Endothelial cell (in vitro differentiated cells): ENCODE measurements at regions not wholly inside any gene's neighbourhood (a gene's known extent, or its start where the extent isn't known, plus 50 kb on each side); places are given as distances from the start of the nearest gene placed in this dataset.

Experiments
- DNase-seq: peaks from one replicate; pipeline ENCODE4 v3.0.0; 2021; ENCODE audit warnings: low spot score
- H3K27ac Mint-ChIP-seq: one replicate; pipeline ENCODE4 v1.8.0; 2021; ENCODE audit warnings: mixed read lengths, inconsistent platforms; ENCODE audit not compliant: unreplicated experiment
- H3K27me3 Mint-ChIP-seq: one replicate; pipeline ENCODE4 v1.8.0; 2021; ENCODE audit warnings: mild to moderate bottlenecking, moderate library complexity, mixed read lengths, inconsistent platforms; ENCODE audit not compliant: unreplicated experiment
- H3K36me3 Mint-ChIP-seq: one replicate; pipeline ENCODE4 v1.8.0; 2021; ENCODE audit warnings: mild to moderate bottlenecking, low read depth, mixed read lengths, inconsistent platforms; ENCODE audit not compliant: unreplicated experiment
- H3K4me1 Mint-ChIP-seq: one replicate; pipeline ENCODE4 v1.8.0; 2021; ENCODE audit warnings: mild to moderate bottlenecking, mixed read lengths, inconsistent platforms; ENCODE audit not compliant: unreplicated experiment
- H3K4me3 Mint-ChIP-seq: one replicate; pipeline ENCODE4 v1.8.0; 2021; ENCODE audit warnings: mild to moderate bottlenecking, mixed read lengths, inconsistent platforms; ENCODE audit not compliant: unreplicated experiment
- H3K9me3 Mint-ChIP-seq: one replicate; pipeline ENCODE4 v1.8.0; 2021; ENCODE audit warnings: mixed read lengths, inconsistent platforms; ENCODE audit not compliant: unreplicated experiment
- TF ChIP-seq, protein P1 (sequence below): fragments of 200-600 bp; sonication (generic); IDR thresholded peaks from one replicate; pipeline ENCODE4 v1.5.0; 2021; ENCODE audit warnings: antibody characterized with exemption; ENCODE audit not compliant: unreplicated experiment

DNA sequence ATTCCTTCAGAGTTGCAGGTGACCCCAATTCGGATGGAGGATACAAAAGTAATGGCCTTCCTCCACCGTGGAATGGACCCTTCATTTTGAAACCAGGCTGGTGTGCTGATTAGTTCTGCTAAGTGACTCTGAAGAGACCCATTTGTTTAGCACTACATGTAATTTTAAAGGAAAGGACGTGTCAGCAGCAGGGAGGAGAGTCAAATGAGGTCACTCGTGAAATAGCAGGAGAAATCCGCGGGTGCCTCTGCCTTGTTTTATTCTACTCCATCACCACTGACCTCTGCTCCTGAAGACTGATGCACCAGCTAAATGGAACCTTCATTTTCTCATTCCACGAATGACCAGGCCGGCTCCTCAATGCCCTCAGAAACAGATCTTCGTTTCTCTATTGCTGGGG, 589.2 kb downstream of the CDH11 start:
- no peak overlapping the region for H3K27ac Mint-ChIP-seq
- H3K36me3 Mint-ChIP-seq: no peaks in the 10 kb centered on the region
- DNase-seq: no peak
- TF ChIP-seq, protein P1, sequence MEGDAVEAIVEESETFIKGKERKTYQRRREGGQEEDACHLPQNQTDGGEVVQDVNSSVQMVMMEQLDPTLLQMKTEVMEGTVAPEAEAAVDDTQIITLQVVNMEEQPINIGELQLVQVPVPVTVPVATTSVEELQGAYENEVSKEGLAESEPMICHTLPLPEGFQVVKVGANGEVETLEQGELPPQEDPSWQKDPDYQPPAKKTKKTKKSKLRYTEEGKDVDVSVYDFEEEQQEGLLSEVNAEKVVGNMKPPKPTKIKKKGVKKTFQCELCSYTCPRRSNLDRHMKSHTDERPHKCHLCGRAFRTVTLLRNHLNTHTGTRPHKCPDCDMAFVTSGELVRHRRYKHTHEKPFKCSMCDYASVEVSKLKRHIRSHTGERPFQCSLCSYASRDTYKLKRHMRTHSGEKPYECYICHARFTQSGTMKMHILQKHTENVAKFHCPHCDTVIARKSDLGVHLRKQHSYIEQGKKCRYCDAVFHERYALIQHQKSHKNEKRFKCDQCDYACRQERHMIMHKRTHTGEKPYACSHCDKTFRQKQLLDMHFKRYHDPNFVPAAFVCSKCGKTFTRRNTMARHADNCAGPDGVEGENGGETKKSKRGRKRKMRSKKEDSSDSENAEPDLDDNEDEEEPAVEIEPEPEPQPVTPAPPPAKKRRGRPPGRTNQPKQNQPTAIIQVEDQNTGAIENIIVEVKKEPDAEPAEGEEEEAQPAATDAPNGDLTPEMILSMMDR: no peak
- H3K9me3 Mint-ChIP-seq: no peaks in the 10 kb centered on the region
- peaks cover 4% of the 10 kb centered on the region for H3K27me3 Mint-ChIP-seq
- H3K4me3 Mint-ChIP-seq: no peak overlapping the region
- peaks cover 8% of the 10 kb centered on the region for H3K4me1 Mint-ChIP-seq

DNA sequence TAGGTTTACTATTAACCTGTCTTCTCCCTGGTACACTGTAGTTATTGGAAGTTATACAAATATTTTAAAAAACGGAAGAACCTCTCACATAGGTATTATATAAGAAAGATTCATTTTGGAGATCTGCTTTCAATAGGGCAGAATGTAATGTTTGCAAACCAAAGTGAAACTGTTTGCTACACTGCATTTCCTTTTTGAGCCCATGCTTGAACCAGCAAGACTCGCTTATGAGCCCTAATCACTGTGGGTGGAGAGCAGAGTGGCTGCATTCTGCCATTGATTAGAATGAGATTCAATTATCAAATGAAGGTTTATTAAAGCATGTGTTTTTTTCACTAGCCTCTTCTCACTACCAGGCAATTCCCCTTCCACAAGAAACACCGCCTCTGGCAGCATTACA, 589.7 kb downstream of the CDH11 start:
- Mint-ChIP-seq H3K27me3 (peaks cover 4% of the 10 kb centered on the region), H3K36me3 (no peaks in the 10 kb centered on the region), H3K27ac (no peak overlapping the region), H3K4me1 (peaks cover 8% of the 10 kb centered on the region), H3K9me3 (no peaks in the 10 kb centered on the region), H3K4me3 (no peak overlapping the region)
- DNase-seq: no peak
- TF ChIP-seq, protein P1: no peak

DNA sequence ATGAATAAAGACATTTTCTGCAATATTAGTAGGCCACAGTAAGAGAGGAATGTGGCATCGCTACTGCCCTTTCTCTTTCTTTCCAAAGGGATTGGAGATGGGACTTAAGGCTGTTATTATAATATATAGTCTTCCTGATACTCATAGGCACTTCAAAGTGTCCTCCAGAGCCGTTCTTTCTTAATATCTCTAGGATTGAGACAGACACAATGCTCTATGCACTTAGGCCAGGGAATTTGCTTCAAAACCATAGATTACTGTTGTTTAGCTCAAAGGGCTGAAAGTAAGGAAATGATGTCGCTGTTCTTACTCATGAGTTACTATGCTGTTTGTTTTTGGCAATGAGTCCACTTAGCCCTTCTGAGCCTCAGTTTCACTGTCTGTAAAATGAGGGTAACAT, 590.5 kb downstream of the CDH11 start:
- H3K27me3 Mint-ChIP-seq: peaks cover 4% of the 10 kb centered on the region
- no peak overlapping the region for H3K4me3 Mint-ChIP-seq
- H3K27ac Mint-ChIP-seq: no peak overlapping the region
- H3K36me3 Mint-ChIP-seq: no peaks in the 10 kb centered on the region
- DNase-seq: no peak
- H3K9me3 Mint-ChIP-seq: no peaks in the 10 kb centered on the region
- TF ChIP-seq, protein P1: no peak
- H3K4me1 Mint-ChIP-seq: peaks cover 8% of the 10 kb centered on the region

DNA sequence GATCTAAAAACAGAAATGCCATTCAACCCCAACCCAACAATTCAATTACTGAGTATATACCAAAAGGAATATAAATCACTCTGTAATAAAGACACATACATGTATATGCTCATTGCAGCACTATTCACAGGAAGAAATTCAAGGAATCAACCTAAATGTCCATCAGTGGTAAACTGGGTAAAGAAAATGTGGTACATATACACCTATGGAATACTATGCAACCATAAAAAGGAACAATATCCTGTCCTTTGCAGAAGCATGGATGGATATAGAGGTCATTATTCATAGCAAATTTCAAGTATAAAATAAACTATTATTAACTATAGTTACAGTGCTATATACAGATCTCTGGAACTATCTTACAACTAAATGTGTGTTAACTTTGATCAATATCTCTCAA, 599.3 kb downstream of the CDH11 start:
- DNase-seq: no peak
- Mint-ChIP-seq H3K9me3 (no peaks in the 10 kb centered on the region), H3K4me1 (no peaks in the 10 kb centered on the region), H3K4me3 (no peak overlapping the region), H3K27ac (no peak overlapping the region), H3K36me3 (no peaks in the 10 kb centered on the region), H3K27me3 (no peaks in the 10 kb centered on the region)
- TF ChIP-seq, protein P1: no peak

DNA sequence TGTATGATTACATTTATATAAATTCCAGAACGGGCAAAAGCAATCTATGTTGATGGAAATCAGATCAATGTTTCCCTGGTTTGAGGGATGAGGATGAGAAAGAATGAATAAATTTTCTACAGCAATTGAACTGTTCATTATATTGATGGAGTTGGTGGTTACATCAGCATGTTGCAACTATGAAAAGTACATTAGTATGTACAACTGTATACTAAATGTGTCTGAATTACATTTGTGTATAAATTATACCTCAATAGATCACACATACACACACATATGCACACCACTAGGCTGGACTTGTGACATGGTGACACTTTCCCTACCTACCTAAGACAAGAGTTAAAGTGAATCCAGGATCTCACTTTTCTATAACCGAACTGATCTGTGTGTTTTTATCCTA, 608.0 kb downstream of the CDH11 start:
- no peak overlapping the region for H3K27ac Mint-ChIP-seq
- H3K36me3 Mint-ChIP-seq: no peaks in the 10 kb centered on the region
- H3K4me3 Mint-ChIP-seq: no peak overlapping the region
- no peaks in the 10 kb centered on the region for H3K27me3 Mint-ChIP-seq
- TF ChIP-seq, protein P1: no peak
- peaks cover 4% of the 10 kb centered on the region for H3K4me1 Mint-ChIP-seq
- DNase-seq: no peak
- H3K9me3 Mint-ChIP-seq: no peaks in the 10 kb centered on the region
